H4 (cell line): ENCODE measurements at regions not wholly inside any gene's neighbourhood (a gene's known extent, or its start where the extent isn't known, plus 50 kb on each side); places are given as distances from the start of the nearest gene placed in this dataset.
"Not testable (repeated sequence)": the region's sequence is repeated elsewhere in the genome, so short reads cannot be mapped to it uniquely, and the experiment has no call there.

Source experiments
- DNase-seq: peaks from one replicate; pipeline ENCODE4 v3.0.0-alpha.2; 2015; ENCODE audit warnings: low spot score

- not testable (repeated sequence) for DNase-seq
Observed at GRCh38 chr16:29237495-29237894, 169.0 kb downstream of the NPIPB11 start.

GRCh38 chr16:29237023-29237422 is 169.5 kb downstream of the NPIPB11 start:
- not testable (repeated sequence) for DNase-seq

GRCh38 chr16:29235836-29236370 is 170.6 kb downstream of the NPIPB11 start:
- DNase-seq = not testable (repeated sequence)

DNA sequence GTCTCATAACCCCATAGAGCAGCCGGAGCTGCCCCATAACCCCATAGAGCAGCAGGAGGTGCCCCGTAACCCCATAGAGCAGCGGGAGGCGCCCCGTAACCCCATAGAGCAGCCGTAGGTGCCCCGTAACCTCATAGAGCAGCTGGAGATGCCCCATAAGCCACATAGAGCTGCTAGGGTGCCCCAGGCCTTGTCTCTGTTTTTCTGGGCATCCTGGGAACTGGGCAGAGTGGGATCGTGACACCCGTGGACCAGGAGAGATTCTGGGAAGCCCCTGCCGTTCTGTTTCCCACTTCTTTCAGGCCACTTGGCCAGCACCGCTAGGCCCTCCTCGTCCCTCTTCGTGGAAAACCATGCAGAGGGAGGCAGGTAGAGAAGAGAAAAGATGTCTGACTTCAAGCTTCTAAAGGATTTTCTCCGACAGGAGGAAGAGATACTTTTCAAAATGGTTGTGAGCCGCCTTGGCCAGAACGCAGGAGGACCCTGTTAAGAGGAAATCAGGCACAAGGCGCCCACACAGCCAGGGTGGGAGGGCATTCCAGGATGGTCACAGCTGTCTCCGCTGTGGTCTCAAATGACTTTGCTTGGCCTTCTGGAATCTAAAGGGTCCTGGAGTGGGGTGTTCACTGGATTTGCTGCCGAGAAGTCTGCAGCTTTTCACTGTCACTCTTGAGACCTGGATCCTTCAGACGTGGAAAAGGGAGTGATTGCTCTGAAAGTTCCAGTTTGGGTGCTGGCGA is 171.8 kb downstream of the NPIPB11 start:
- not testable (repeated sequence) for DNase-seq

GRCh38 chr16:29233705-29234404 is 172.7 kb downstream of the NPIPB11 start:
- DNase-seq = not testable (repeated sequence)

DNA sequence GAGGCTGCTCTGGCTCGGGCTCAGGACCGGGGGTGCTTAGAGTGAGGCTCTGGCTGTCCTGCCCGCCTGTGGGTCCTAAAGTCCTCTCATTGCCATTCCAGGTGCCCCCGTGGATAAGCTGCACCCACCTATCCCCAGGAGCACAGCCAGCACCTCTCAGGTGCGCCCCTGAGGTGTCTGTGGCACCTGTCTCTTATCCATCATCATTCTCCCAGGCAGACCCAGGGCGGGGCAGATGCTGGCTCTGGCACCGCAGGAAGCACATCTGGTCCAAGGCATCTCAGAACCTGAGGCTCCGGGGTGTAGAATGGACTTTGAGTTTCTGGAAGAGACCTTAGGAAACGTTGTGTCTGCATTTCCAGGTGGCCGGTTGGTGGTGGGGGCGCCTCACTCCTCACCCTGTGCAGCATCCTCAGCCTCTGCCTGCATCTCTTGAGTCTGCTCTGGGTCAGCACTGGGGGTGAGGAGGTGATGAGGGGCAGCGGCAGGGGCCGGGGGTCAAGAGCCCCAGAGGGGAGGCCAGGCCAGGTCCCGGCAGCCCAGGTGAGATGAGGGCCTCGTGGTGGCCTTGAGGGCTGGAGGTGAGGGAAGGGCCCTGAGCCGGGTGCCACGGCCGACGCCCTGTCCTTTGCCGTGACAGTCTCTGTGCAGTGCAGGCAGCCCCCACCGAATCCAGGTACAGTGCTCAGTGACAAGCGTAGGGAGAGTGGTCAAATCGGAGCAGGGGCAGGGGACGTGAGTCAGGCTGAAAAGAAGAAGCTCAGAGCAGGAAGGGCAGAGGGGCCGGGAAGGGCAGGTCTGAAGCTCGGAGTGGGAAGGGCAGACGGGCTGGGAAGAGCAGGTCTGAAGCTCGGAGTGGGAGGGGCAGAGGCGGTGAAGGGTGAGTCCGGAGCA is 173.5 kb downstream of the NPIPB11 start:
- DNase-seq = no peak

- not testable (repeated sequence) for DNase-seq
Observed at GRCh38 chr16:29232160-29232705, 174.3 kb downstream of the NPIPB11 start.

- no peak for DNase-seq
Observed at GRCh38 chr16:29231244-29231643, 175.3 kb downstream of the NPIPB11 start.

DNA sequence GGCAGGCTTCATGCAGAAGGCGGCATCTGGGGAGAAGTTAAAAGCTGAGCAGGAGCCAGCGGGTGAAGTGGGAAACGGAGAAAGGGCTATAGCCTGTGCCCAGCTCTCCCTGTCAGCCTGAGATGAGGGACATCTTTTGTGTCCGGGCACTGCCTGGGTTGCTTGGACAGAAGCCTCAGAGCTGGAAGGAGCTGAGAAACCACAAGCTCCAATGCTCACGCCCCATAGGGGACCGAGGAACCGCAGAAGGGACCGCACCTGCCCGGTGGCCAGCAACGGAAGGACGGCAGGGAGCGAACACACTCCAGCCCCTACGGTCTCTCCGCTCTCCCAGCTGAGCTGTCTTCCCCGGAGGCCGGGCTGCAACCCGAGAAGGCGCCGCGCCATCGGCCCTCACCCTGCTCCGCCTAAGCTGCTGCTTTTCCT is 175.8 kb downstream of the NPIPB11 start:
- DNase-seq = no peak

GRCh38 chr16:29230006-29230668 is 176.4 kb downstream of the NPIPB11 start:
- not testable (repeated sequence) for DNase-seq

- not testable (repeated sequence) for DNase-seq
Observed at GRCh38 chr16:29229616-29230005, 176.9 kb downstream of the NPIPB11 start.

DNA sequence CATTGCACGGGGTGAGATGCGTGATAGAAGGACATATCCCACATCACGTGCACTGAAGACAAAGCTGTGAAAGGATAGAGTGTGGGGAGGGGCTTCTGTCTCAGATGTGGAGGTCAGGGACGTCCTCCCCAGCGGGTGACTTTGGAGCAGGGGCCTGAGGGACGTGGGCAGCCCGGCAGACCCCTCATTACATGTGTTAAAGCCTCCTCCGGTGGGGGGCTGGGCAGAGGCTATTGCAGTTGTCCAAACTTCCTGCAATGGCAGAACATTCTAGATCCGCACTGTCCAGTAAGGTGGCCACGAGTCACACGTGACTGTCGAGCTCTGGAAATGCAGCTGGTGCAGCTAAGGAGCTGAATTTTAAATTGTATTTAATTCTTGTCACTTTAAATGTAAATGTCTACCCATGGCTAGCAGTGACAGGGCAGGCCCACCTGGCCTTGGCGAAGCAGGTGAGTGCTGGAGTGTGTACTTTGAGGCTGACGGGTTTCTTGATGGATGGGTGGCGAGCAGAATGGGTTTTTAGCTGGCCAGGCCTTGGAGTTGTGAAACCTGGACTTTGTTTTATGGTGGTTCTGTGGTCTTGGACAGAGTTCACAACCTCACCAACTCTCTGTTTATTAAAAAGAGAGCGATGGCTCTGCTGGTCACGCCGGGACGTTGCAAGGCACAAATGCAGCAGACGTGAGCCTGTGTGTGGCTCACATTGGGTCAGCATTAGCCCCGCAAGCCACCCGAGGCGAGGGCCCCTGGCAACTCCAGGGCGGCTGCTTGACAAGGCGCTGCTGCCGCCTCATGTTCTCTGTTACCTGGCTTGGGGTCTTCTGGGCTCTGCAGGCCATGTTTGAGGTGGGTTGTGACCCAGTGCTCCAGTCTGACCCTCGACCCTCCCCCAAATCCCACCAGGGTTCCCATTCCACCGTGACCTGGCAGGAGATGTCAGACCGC is 177.6 kb downstream of the NPIPB11 start:
- DNase-seq = not testable (repeated sequence)

GRCh38 chr16:29227751-29228663 is 178.5 kb downstream of the NPIPB11 start:
- DNase-seq = peak; percentile 58

DNA sequence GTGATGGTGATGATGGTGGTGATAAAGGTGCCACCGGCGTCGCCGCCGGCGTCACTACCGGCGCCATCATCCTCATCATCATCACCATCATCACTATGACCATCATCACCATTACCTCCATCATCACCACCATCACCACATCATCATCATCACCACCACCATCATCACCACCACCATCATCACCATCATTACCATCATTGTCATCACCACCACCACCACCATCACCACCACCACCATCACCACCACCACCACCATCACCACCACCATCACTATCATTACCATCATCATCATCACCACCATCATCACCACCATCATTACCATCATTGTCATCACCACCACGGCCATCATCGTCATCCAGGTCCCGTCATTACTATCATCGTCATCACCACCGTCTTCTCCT is 179.7 kb downstream of the NPIPB11 start:
- DNase-seq = no peak

- DNase-seq = not testable (repeated sequence)
Observed at GRCh38 chr16:29224675-29225074, 181.8 kb downstream of the NPIPB11 start.

DNA sequence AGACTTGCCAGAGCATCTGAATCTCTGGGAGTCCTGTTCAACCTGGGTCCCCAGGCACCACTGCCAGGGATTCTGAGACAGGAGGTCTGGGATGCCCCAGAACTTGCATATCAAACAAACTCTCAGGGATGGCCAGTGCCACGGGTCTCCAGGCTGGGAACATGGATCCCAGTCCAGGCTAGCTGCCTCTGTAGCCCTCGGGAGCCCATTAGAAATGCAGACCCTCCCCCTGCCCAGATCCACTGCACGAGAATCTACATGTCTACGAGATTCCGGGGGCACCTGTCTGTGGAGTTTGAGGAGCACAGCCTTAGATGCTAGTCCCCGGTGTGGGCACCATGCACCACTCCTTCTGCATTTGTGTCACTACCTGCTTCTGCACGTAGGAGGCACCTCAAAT is 183.9 kb downstream of the NPIPB11 start:
- DNase-seq = not testable (repeated sequence)

DNA sequence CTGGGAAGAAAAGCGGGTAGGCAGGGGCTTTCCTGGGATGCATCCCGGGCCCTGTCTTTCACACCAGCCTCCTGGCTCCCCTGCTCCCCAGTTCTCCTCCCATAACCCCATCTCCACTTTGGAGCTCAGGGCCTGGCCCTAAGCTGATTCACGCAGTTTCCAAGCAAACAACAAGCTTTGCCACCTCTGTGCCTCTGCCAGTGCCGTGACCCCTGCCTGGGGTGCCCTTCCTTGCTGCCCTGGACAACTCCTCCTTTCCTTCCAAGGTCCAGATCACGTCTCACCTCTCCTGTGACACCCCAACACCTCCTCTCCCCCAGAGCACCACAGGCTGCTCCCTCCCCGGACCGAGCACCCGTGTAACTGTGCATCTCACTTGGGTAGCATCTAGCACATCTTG is 184.5 kb downstream of the NPIPB11 start:
- DNase-seq = not testable (repeated sequence)

GRCh38 chr16:29221281-29221955 is 185.1 kb downstream of the NPIPB11 start:
- DNase-seq = peak; percentile 30
